ENCODE measurements at regions not wholly inside any gene's neighbourhood (a gene's known extent, or its start where the extent isn't known, plus 50 kb on each side); places are given as distances from the start of the nearest gene placed in this dataset.
A peak's percentile ranks its signal among the peaks of the same experiment; 100 is the strongest.
"Not testable (repeated sequence)": the region's sequence is repeated elsewhere in the genome, so short reads cannot be mapped to it uniquely, and the experiment has no call there.

GRCh38 chr11:128031538-128032134 lies 555.7 kb downstream of the ETS1 start:
- not testable (repeated sequence) for H3K27me3 Mint-ChIP-seq (ENCODE audit: insufficient read depth); H3K36me3 Mint-ChIP-seq (ENCODE audit: low read depth); H3K4me3 Mint-ChIP-seq; H3K27ac Mint-ChIP-seq
- peak; percentile 52 for DNase-seq
- Mint-ChIP-seq H3K9me3 (peaks cover 11% of the 10 kb centered on the region), H3K4me1 (ENCODE audit: low read depth) (peaks cover 42% of the 10 kb centered on the region)
- TF ChIP-seq, protein P1, sequence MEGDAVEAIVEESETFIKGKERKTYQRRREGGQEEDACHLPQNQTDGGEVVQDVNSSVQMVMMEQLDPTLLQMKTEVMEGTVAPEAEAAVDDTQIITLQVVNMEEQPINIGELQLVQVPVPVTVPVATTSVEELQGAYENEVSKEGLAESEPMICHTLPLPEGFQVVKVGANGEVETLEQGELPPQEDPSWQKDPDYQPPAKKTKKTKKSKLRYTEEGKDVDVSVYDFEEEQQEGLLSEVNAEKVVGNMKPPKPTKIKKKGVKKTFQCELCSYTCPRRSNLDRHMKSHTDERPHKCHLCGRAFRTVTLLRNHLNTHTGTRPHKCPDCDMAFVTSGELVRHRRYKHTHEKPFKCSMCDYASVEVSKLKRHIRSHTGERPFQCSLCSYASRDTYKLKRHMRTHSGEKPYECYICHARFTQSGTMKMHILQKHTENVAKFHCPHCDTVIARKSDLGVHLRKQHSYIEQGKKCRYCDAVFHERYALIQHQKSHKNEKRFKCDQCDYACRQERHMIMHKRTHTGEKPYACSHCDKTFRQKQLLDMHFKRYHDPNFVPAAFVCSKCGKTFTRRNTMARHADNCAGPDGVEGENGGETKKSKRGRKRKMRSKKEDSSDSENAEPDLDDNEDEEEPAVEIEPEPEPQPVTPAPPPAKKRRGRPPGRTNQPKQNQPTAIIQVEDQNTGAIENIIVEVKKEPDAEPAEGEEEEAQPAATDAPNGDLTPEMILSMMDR (IDR thresholded peaks at IDR 0.05), result peak; percentile 91

DNA sequence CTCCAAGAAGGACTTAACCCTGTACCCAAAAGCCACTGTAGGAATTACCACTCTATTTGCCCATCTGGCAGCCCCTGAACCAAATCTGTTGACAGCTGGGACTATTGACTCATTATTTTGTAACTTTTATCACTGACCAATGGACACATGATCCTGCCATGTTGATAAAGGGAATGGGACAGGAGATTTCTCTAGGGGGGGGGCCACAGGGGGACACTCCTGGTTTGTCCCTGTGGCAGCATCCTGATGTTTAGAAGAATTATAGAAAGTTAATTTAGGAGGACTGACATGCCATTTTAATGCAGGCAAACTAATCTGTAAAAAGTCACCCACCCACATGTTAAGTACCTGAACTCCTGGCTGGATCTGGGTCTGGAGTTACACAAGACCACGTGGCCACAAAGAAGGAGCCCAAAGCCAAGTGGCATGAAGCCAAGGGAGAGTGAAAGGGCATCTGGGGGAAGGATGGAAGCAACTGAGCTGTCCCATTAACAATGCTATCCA lies 558.1 kb downstream of the ETS1 start:
- no peak for DNase-seq
- Mint-ChIP-seq H3K4me1 (ENCODE audit: low read depth) (peaks cover 59% of the 10 kb centered on the region), H3K4me3 (no peak overlapping the region), H3K36me3 (ENCODE audit: low read depth) (peaks cover 8% of the 10 kb centered on the region), H3K9me3 (peaks cover 11% of the 10 kb centered on the region), H3K27ac (no peak overlapping the region), H3K27me3 (ENCODE audit: insufficient read depth) (no peaks in the 10 kb centered on the region; the same call in 1 of the 2 replicates)
- TF ChIP-seq, protein P1 (IDR thresholded peaks at IDR 0.05), result no peak

GRCh38 chr11:128026596-128026995 lies 560.8 kb downstream of the ETS1 start:
- H3K4me3 Mint-ChIP-seq, result peak overlapping the region; percentile 46
- H3K36me3 Mint-ChIP-seq (ENCODE audit: low read depth), result peaks cover 8% of the 10 kb centered on the region
- peak; percentile 99 for DNase-seq
- H3K4me1 Mint-ChIP-seq (ENCODE audit: low read depth), result peaks cover 81% of the 10 kb centered on the region
- H3K27ac Mint-ChIP-seq, result peak overlapping the region; percentile 66
- TF ChIP-seq, protein P1 (IDR thresholded peaks at IDR 0.05), result no peak
- peaks cover 11% of the 10 kb centered on the region for H3K9me3 Mint-ChIP-seq
- H3K27me3 Mint-ChIP-seq (ENCODE audit: insufficient read depth), result no peaks in the 10 kb centered on the region; the same call in 1 of the 2 replicates

GRCh38 chr11:128022761-128023160 lies 564.6 kb downstream of the ETS1 start:
- Mint-ChIP-seq H3K9me3 (peaks cover 5% of the 10 kb centered on the region; the same call in 1 of the 2 replicates), H3K4me1 (ENCODE audit: low read depth) (peaks cover 72% of the 10 kb centered on the region), H3K36me3 (ENCODE audit: low read depth) (no peaks in the 10 kb centered on the region; the same call in 1 of the 2 replicates), H3K4me3 (no peak overlapping the region), H3K27me3 (ENCODE audit: insufficient read depth) (no peaks in the 10 kb centered on the region), H3K27ac (no peak overlapping the region)
- TF ChIP-seq, protein P1 (IDR thresholded peaks at IDR 0.05), result no peak
- no peak for DNase-seq

DNA sequence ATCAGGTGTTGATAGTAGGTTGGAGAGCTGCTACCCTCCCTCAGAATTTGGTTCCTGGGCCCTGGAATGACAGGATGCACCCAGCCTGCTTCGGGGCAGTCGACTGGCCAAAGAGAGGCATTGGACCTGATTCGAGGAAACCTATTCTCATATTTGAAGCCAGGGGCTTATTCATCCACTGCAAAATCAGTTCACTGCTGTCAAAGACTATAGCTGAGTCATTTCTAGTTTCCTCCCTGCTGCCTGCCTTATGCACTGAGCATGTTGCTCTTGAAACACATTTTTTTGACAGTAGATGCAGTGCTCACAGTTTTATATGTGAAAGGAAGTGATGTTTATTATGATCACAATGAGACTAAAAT lies 565.4 kb downstream of the ETS1 start:
- Mint-ChIP-seq H3K27ac (peak overlapping the region; percentile 50), H3K4me3 (no peak overlapping the region), H3K4me1 (ENCODE audit: low read depth) (peaks cover 65% of the 10 kb centered on the region), H3K36me3 (ENCODE audit: low read depth) (no peaks in the 10 kb centered on the region), H3K27me3 (ENCODE audit: insufficient read depth) (no peaks in the 10 kb centered on the region), H3K9me3 (no peaks in the 10 kb centered on the region)
- TF ChIP-seq, protein P1 (IDR thresholded peaks at IDR 0.05), result peak; percentile 59
- peak; percentile 62 for DNase-seq
